CD4-positive, alpha-beta T cell treated with Interferon alpha-2 for 1 hour (primary cell): ENCODE measurements at regions not wholly inside any gene's neighbourhood (a gene's known extent, or its start where the extent isn't known, plus 50 kb on each side); places are given as distances from the start of the nearest gene placed in this dataset.

ENCODE experiments used
- DNase-seq, 2 donors: peaks; one replicate each; pipeline ENCODE4 v3.0.0-alpha.2; 2020 to 2022

DNA sequence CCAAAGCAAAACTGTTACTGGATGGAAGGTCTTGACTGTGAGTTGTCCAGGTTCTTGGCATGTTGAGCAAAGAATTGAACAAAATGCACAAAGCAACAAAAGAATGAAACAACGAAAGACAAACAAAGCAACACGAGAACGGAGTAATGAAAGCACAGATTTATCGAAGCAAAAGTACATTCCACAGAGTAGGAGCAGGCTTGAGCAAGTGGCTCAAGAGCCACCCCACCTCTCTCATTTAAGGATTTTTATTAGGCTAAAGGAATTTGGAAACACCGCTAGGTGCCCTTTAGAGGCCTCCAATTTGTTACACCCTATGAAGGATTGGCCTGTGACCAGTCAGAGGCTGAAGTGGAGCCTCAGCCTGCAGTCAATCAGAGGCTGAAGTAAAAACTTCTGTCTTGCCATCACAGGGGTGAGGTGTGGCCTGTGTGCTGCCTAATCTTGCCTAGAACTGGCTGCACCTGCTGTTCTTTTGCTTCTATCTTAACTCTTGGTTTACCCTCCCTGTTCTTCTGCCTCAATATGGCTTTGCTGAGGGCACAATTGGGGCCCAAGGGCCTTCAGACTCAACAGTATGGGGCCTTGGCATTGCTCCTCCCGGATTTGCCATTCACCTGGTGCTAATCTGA lies 59.4 kb upstream of the FTH1 start:
- no peak for DNase-seq

DNA sequence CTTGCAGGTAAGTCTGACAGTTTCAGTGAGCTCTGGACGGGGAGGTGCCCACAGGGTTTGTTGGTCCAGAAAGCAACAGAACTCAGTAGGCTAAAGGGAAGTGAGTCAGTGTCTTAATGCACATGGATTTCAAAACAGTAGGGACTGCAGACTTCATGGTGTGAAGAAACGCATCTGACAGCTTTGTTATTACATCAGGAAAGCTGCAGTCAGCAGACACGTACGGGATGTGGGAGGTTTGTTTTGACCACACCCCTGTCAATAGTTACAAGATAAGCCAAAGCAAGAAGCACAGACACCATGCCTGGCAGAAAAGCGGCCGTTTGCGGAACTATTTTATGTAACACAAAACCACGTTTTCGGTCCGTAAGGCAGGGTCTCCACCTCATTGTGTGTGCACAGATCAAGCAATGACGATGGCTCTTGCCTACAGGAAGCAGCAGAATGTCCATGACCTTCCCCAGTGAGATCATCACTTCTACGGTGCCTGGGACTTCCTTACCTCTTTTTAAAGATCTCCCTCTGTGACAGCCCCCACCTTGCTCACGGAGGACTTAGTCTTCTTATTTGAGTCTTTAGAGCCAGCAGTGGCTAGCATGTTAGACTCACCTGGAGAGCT lies 58.2 kb upstream of the FTH1 start:
- DNase-seq = peak; percentile 92 to 93

- peak in 1 of 2 donors; percentile 9 for DNase-seq
Measured at GRCh38 chr11:62024936-62025486, 57.6 kb upstream of the FTH1 start.

DNA sequence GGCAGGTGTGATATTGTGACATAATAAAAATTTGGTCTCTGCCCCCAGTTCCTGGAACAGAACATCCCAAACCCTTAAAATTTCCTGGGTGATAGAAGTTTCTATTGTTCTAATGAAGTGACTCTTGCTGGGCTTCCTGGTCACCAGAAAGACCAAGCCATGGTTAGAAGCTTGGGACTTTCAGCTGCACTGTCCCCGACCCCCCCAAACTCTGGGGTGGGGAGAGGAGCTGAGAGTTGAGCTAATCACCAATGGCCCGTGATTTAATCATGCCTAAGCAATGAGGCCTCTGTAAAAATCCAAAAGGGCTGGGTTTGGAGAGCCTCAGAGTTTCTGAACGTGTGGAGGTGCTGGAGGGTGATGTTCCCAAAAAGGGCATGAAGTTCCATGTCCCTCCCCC lies 54.8 kb upstream of the FTH1 start:
- DNase-seq = no peak

DNA sequence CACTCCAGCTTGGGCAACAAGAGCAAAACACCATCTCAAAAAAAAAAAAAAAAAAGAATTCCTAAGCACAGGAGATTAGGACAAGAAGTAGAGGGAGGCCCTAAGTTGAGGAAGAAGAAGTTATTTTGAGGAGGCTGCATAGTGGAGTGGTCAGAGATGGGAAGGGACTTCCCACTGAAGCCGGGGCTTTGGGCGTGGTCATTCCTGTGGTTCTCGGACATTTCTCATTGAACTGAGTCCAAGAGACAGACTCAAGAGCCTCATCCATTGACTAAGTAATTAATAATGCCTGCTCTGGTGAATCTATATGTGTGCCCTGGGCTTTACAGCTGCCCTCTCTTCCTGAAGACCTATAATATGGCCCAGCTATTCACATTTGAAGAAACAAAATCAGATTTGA lies 53.2 kb upstream of the FTH1 start:
- DNase-seq = peak in 1 of 2 donors; percentile 29

- no peak for DNase-seq
Measured at GRCh38 chr11:62018981-62019664, 51.7 kb upstream of the FTH1 start.

DNA sequence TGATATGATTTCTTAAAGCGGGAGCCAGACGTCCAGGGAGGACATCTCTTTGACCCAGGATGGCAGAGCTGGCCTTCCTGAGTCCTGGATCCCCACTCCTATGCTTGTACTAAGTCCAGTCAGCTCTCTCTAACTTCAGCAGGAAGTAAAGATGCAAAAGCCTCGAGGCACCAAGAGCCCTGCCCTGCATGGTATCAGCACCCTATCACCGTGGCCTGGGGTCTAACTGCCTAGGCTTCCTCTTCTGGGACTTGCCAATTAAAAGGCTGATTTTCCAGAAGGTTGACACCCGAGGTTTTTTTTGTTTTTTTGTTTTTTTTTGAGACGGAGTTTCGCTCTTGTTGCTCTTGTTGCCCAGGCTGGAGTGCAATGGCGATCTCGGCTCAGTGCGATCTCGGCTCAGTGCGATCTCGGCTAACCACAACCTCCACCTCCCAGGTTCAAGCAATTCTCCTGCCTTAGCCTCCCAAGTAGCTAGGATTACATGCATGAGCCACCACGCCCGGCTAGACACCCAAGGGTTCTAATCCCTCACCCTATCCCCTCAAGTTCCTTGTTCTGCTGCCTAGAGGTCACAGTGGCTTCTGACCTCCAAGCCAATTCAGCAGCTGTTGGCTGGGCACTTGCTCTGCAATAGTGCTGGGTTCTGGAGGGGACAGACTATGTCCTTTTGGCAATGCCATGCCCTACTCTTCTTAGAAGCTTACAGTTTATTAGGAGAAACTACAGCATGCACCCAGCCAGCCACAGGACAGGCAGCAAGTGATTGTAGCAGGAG lies 50.6 kb upstream of the FTH1 start:
- DNase-seq = no peak
